PC-3 (cell line): ENCODE measurements at regions not wholly inside any gene's neighbourhood (a gene's known extent, or its start where the extent isn't known, plus 50 kb on each side); places are given as distances from the start of the nearest gene placed in this dataset.

Source experiments
- EZH2 ChIP-seq: fragments of 300-600 bp; sonication (generic); IDR thresholded peaks from one replicate; pipeline ENCODE4 v1.6.1; 2017; ENCODE audit warnings: antibody characterized with exemption, mild to moderate bottlenecking, low read length; ENCODE audit not compliant: unreplicated experiment
- EZH2phosphoT487 ChIP-seq: fragments of 300-600 bp; sonication (generic); IDR thresholded peaks from 2 replicates; pipeline ENCODE4 v1.6.1; 2018; ENCODE audit warnings: mild to moderate bottlenecking, antibody characterized with exemption, low read length, borderline replicate concordance
- TF ChIP-seq, protein P1 (sequence below): fragments of 300-600 bp; sonication (generic); conservative IDR thresholded peaks from 2 replicates; pipeline ENCODE4 v1.5.1; 2017; ENCODE audit warnings: antibody characterized with exemption, low read depth, mild to moderate bottlenecking, low read length

- TF ChIP-seq, protein P1, sequence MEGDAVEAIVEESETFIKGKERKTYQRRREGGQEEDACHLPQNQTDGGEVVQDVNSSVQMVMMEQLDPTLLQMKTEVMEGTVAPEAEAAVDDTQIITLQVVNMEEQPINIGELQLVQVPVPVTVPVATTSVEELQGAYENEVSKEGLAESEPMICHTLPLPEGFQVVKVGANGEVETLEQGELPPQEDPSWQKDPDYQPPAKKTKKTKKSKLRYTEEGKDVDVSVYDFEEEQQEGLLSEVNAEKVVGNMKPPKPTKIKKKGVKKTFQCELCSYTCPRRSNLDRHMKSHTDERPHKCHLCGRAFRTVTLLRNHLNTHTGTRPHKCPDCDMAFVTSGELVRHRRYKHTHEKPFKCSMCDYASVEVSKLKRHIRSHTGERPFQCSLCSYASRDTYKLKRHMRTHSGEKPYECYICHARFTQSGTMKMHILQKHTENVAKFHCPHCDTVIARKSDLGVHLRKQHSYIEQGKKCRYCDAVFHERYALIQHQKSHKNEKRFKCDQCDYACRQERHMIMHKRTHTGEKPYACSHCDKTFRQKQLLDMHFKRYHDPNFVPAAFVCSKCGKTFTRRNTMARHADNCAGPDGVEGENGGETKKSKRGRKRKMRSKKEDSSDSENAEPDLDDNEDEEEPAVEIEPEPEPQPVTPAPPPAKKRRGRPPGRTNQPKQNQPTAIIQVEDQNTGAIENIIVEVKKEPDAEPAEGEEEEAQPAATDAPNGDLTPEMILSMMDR = no peak
- TF ChIP-seq EZH2 (no peak), EZH2phosphoT487 (no peak)
Observed at GRCh38 chr14:87045246-87045645, 947.7 kb downstream of the GALC start.
